ENCODE measurements at regions not wholly inside any gene's neighbourhood (a gene's known extent, or its start where the extent isn't known, plus 50 kb on each side); places are given as distances from the start of the nearest gene placed in this dataset.

GRCh38 chr3:174716956-174717505 lies 142.1 kb upstream of the NAALADL2 start:
- no peak for DNase-seq (ENCODE audit: extremely low read depth in 1 of 11, low read depth in 9 of 11, low spot score in 4 of 11)

- peak in 2 of 11 donors; percentile 0 to 1 for DNase-seq (ENCODE audit: extremely low read depth in 1 of 11, low read depth in 9 of 11, low spot score in 4 of 11)
Observed at GRCh38 chr3:174720717-174721116, 138.4 kb upstream of the NAALADL2 start.

- DNase-seq (ENCODE audit: extremely low read depth in 1 of 11, low read depth in 9 of 11, low spot score in 4 of 11) = no peak
Observed at GRCh38 chr3:174725303-174725702, 133.8 kb upstream of the NAALADL2 start.

GRCh38 chr3:174737966-174738365 lies 121.2 kb upstream of the NAALADL2 start:
- DNase-seq (ENCODE audit: extremely low read depth in 1 of 11, low read depth in 9 of 11, low spot score in 4 of 11) = no peak

- no peak for DNase-seq (ENCODE audit: extremely low read depth in 1 of 11, low read depth in 9 of 11, low spot score in 4 of 11)
Observed at GRCh38 chr3:174749143-174749542, 110.0 kb upstream of the NAALADL2 start.

- DNase-seq (ENCODE audit: extremely low read depth in 1 of 11, low read depth in 9 of 11, low spot score in 4 of 11) = no peak
Observed at GRCh38 chr3:174755833-174756829, 103.0 kb upstream of the NAALADL2 start.

- DNase-seq (ENCODE audit: extremely low read depth in 1 of 11, low read depth in 9 of 11, low spot score in 4 of 11) = no peak
Observed at GRCh38 chr3:174758943-174759342, 100.2 kb upstream of the NAALADL2 start.

GRCh38 chr3:174767406-174767805 lies 91.7 kb upstream of the NAALADL2 start:
- DNase-seq (ENCODE audit: extremely low read depth in 1 of 11, low read depth in 9 of 11, low spot score in 4 of 11) = no peak

- peak in 6 of 11 donors; percentile 5 to 14 (median 7) for DNase-seq (ENCODE audit: extremely low read depth in 1 of 11, low read depth in 9 of 11, low spot score in 4 of 11)
Observed at GRCh38 chr3:174767853-174768382, 91.2 kb upstream of the NAALADL2 start.

- DNase-seq (ENCODE audit: extremely low read depth in 1 of 11, low read depth in 9 of 11, low spot score in 4 of 11) = no peak
Observed at GRCh38 chr3:174769171-174769570, 90.0 kb upstream of the NAALADL2 start.

- no peak for DNase-seq (ENCODE audit: extremely low read depth in 1 of 11, low read depth in 9 of 11, low spot score in 4 of 11)
Observed at GRCh38 chr3:174775603-174776002, 83.5 kb upstream of the NAALADL2 start.

GRCh38 chr3:174776123-174776522 lies 83.0 kb upstream of the NAALADL2 start:
- DNase-seq (ENCODE audit: extremely low read depth in 1 of 11, low read depth in 9 of 11, low spot score in 4 of 11) = no peak

- no peak for DNase-seq (ENCODE audit: extremely low read depth in 1 of 11, low read depth in 9 of 11, low spot score in 4 of 11)
Observed at GRCh38 chr3:174776636-174777035, 82.5 kb upstream of the NAALADL2 start.

GRCh38 chr3:174777813-174778212 lies 81.3 kb upstream of the NAALADL2 start:
- no peak for DNase-seq (ENCODE audit: extremely low read depth in 1 of 11, low read depth in 9 of 11, low spot score in 4 of 11)

GRCh38 chr3:174783502-174783901 lies 75.6 kb upstream of the NAALADL2 start:
- no peak for DNase-seq (ENCODE audit: extremely low read depth in 1 of 11, low read depth in 9 of 11, low spot score in 4 of 11)

- DNase-seq (ENCODE audit: extremely low read depth in 1 of 11, low read depth in 9 of 11, low spot score in 4 of 11) = no peak
Observed at GRCh38 chr3:174784206-174784934, 74.8 kb upstream of the NAALADL2 start.

- no peak for DNase-seq (ENCODE audit: extremely low read depth in 1 of 11, low read depth in 9 of 11, low spot score in 4 of 11)
Observed at GRCh38 chr3:174786825-174787224, 72.3 kb upstream of the NAALADL2 start.

GRCh38 chr3:174791161-174791560 lies 68.0 kb upstream of the NAALADL2 start:
- DNase-seq (ENCODE audit: extremely low read depth in 1 of 11, low read depth in 9 of 11, low spot score in 4 of 11) = no peak

- DNase-seq (ENCODE audit: extremely low read depth in 1 of 11, low read depth in 9 of 11, low spot score in 4 of 11) = no peak
Observed at GRCh38 chr3:174792864-174793263, 66.3 kb upstream of the NAALADL2 start.

Data from renal cortex interstitium (tissue), 11 donors.